WTC11 (cell line): ENCODE measurements at regions not wholly inside any gene's neighbourhood (a gene's known extent, or its start where the extent isn't known, plus 50 kb on each side); places are given as distances from the start of the nearest gene placed in this dataset.

Experiments used
- CTCF ChIP-seq: fragments of 200-600 bp; IDR thresholded peaks from 2 replicates; pipeline ENCODE4 v1.8.0; 2022; ENCODE audit warnings: antibody characterized with exemption
- MAX ChIP-seq: sonication (generic); formaldehyde crosslinking; IDR thresholded peaks from 2 replicates; pipeline ENCODE4 v1.8.0; 2022; ENCODE audit warnings: mild to moderate bottlenecking, missing genetic modification reagents
- NFYB ChIP-seq: sonication (generic); formaldehyde crosslinking; conservative IDR thresholded peaks from 2 replicates; pipeline ENCODE4 v1.8.0; 2022; ENCODE audit warnings: low read depth, missing genetic modification reagents

- TF ChIP-seq MAX (CRISPR knock-in tag) (no peak), CTCF (no peak), NFYB (no peak)
Observed at GRCh38 chr20:7723284-7723683, 217.0 kb downstream of the HAO1 start.
